Heart right ventricle (tissue), 16 donors: ENCODE measurements at regions not wholly inside any gene's neighbourhood (a gene's known extent, or its start where the extent isn't known, plus 50 kb on each side); places are given as distances from the start of the nearest gene placed in this dataset.

Experiments
- ATAC-seq, 8 donors: fragments of 200-7000 bp; cut with Tn5 transposase; one replicate each; pipeline ENCODE4 v1.9.1; 2020; ENCODE audit warnings: mild to moderate bottlenecking in 8 of 8, moderate library complexity in 8 of 8, moderate number of reproducible peaks in 1 of 8
- DNase-seq, 2 donors: peaks; one replicate each; pipeline ENCODE4 v3.0.0-alpha.2; 2020
- H3K27ac ChIP-seq, 10 donors: fragments of 200-600 bp; sonication (generic) in 2 of 10; one replicate each; pipeline versions ENCODE4 v1.5.0 to v1.8.0; 2020 to 2022; ENCODE audit warnings: mild to moderate bottlenecking in 3 of 10
- H3K27me3 ChIP-seq, 7 donors: fragments of 200-600 bp; one replicate each; pipeline ENCODE4 v1.8.0; 2021 to 2022; ENCODE audit warnings: mild to moderate bottlenecking in 2 of 7
- H3K36me3 ChIP-seq, 9 donors: fragments of 200-600 bp; sonication (generic) in 1 of 9; one replicate each; pipeline versions ENCODE4 v1.5.0 to v1.8.0; 2020 to 2022; ENCODE audit warnings: mild to moderate bottlenecking in 2 of 9
- H3K4me1 ChIP-seq, 9 donors: fragments of 200-600 bp; sonication (generic) in 1 of 9; one replicate each; pipeline versions ENCODE4 v1.5.0 to v1.8.0; 2020 to 2022; ENCODE audit warnings: mild to moderate bottlenecking in 4 of 9
- H3K4me3 ChIP-seq, 10 donors: fragments of 200-600 bp; sonication (generic) in 2 of 10; one replicate each; pipeline versions ENCODE4 v1.5.0 to v1.8.0; 2020 to 2022; ENCODE audit warnings: mild to moderate bottlenecking in 7 of 10, moderate library complexity in 2 of 10
- H3K9me3 ChIP-seq, 11 donors: fragments of 200-600 bp in 10 of 11; sonication (generic) in 2 of 11; one replicate each; pipeline versions ENCODE4 v1.5.0 to v1.8.0; 2013 to 2022; ENCODE audit warnings: mild to moderate bottlenecking in 2 of 11, control low read depth in 1 of 11, moderate library complexity in 1 of 11
- WGBS, 2 donors: extraction: QIAGEN DNeasy Blood & Tissue Kit; methylation state at CpG; one replicate each; pipeline ENCODE4 v1.1.7; 2013; ENCODE audit warnings: inconsistent platforms in 1 of 2; 5-methylcytosine and 5-hydroxymethylcytosine counted together
- intact Hi-C, 10 donors: fragments of 100-400 bp; cut with DNase I; formaldehyde crosslinking; loops; one replicate each; pipeline versions ENCODE4 v1.11.1 to v1.14.2; 2022
- TF ChIP-seq, protein P1 (sequence below), 9 donors: fragments of 200-600 bp; sonication (generic) in 2 of 9; IDR thresholded peaks; one replicate each; pipeline versions ENCODE4 v1.5.0 to v1.8.0; 2021 to 2022; ENCODE audit warnings: antibody characterized with exemption in 9 of 9, mild to moderate bottlenecking in 5 of 9, moderate library complexity in 1 of 9
- donor health status: Arrhythmogenic right ventricular cardiomyopathy.
- donor health status: ischemic (EF 13 %, LVEDD 7.1; RV severe dilation, severe dysfunction).
- donor health status: healthy with polysubstance abuse.
- donor health status: DM: no; HTN: yes; CAD: no.
- donor health status: DM: no; HTN: no; CAD: no.
- donor health status: ischemic (EF 25% LVEDD 6.9; RV normal size, moderate dysfunction).
- donor health status: ischemic (EF 25% LVEDD 5.7; RV mildly dilated, moderate dysfunction).
- donor health status: healthy.
- donor health status: DM: yes; HTN: yes; CAD: no.
- donor health status: Ischemic cardiomyopathy.
- donor health status: ischemic (EF 35%, LVEDD 5.7; RV mildly dilated, moderate dysfunction).
- donor health status: nonischemic (EF 11% LVEDD 7.7; RV severe dilation, severe dysfunction).
- donor health status: DM: yes; HTN: yes; CAD: no.
- donor health status: PGD.
- donor health status: ischemic (EF 29% LVEDD 5.4; RV normal size, mild dysfunction).
- donor health status: nonischemic (EF 23%, LVEDD 6.1; RV moderate dilation, normal function).

GRCh38 chr16:85380905-85381737 lies 232.0 kb upstream of the GSE1 start:
- ATAC-seq (no peak), DNase-seq (no peak)
- intact Hi-C loops: no loop called here
- H3K36me3 ChIP-seq: no peaks in the 10 kb centered on the region
- no peak overlapping the region for H3K4me3 ChIP-seq
- no peaks in the 10 kb centered on the region for H3K9me3 ChIP-seq
- H3K27me3 ChIP-seq: no peaks in the 10 kb centered on the region
- no peak overlapping the region for H3K27ac ChIP-seq
- H3K4me1 ChIP-seq: peaks cover 7 to 60% (median 41%) of the 10 kb centered on the region in 9 donors
- WGBS, 2 donors: 76 to 84% methylated on average over 19 of the region's 19 CpGs
- TF ChIP-seq, protein P1, sequence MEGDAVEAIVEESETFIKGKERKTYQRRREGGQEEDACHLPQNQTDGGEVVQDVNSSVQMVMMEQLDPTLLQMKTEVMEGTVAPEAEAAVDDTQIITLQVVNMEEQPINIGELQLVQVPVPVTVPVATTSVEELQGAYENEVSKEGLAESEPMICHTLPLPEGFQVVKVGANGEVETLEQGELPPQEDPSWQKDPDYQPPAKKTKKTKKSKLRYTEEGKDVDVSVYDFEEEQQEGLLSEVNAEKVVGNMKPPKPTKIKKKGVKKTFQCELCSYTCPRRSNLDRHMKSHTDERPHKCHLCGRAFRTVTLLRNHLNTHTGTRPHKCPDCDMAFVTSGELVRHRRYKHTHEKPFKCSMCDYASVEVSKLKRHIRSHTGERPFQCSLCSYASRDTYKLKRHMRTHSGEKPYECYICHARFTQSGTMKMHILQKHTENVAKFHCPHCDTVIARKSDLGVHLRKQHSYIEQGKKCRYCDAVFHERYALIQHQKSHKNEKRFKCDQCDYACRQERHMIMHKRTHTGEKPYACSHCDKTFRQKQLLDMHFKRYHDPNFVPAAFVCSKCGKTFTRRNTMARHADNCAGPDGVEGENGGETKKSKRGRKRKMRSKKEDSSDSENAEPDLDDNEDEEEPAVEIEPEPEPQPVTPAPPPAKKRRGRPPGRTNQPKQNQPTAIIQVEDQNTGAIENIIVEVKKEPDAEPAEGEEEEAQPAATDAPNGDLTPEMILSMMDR (IDR thresholded peaks at IDR 0.05): no peak

DNA sequence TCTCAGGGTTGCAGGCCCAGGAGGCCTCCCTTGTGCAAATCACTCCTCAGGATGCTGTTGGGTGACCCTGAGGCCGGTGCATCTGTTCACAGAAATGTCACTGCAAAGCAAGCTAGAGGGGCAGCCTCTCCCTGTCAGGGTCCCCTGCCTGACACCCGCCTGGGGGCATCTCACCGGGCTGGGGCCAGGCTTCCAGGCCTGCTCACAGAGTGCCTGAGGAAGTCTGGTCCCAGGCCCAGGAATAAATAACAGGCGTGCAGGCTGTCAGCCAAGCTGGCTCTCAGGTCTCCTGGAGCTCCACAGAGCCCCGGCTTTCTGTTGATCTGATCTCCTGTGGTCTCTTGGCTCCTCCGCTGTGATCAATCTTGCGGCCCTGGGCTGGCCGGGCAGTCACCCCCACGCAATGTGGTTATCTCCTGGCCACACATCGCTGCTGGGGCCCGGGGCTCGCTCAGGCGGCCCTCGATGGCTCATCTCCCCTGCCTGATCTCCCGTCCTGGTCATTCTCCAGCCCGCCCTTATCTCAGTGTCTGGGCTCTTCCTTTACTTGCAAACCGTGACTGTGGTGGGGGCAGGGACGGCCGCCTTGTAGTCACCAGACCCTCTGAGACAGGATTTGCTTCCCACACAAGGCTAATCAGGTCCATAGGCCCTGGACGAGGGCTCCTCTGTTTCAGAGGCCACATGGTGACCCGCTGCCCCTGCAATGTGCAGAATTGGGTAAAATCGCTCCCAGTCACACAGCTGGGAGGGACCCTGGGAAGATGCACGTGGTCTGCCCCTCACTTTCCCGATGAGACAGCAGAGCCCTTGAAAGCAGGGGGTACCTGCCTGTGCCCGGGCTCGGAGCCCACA lies 231.2 kb upstream of the GSE1 start:
- intact Hi-C loops: no loop called here
- Histone ChIP-seq H3K27me3 (no peaks in the 10 kb centered on the region), H3K4me1 (peaks cover 4 to 52% (median 32%) of the 10 kb centered on the region in 9 donors), H3K4me3 (no peak overlapping the region), H3K27ac (peak overlapping the region in 2 of 10 donors; percentile 46 to 51), H3K9me3 (no peaks in the 10 kb centered on the region), H3K36me3 (no peaks in the 10 kb centered on the region)
- ATAC-seq (peak in 5 of 8 donors; percentile 9 to 37 (median 26)), DNase-seq (peak in 1 of 2 donors; percentile 30)
- 37 to 42% methylated on average over 26 of the region's 26 CpGs for WGBS, 2 donors
- TF ChIP-seq, protein P1 (IDR thresholded peaks at IDR 0.05): no peak

GRCh38 chr16:85382717-85383118 lies 230.4 kb upstream of the GSE1 start:
- ATAC-seq (no peak), DNase-seq (peak in 1 of 2 donors; percentile 1)
- H3K9me3 ChIP-seq: no peaks in the 10 kb centered on the region
- H3K27ac ChIP-seq: no peak overlapping the region
- no peaks in the 10 kb centered on the region for H3K27me3 ChIP-seq
- WGBS, 2 donors: 96 to 97% methylated on average over 11 of the region's 11 CpGs
- TF ChIP-seq, protein P1 (IDR thresholded peaks at IDR 0.05): no peak
- no peak overlapping the region for H3K4me3 ChIP-seq
- no peaks in the 10 kb centered on the region for H3K36me3 ChIP-seq
- peaks cover 4 to 46% (median 28%) of the 10 kb centered on the region in 9 donors for H3K4me1 ChIP-seq
- intact Hi-C loops: no loop called here
